WI38 (cell line): ENCODE measurements at regions not wholly inside any gene's neighbourhood (a gene's known extent, or its start where the extent isn't known, plus 50 kb on each side); places are given as distances from the start of the nearest gene placed in this dataset.
A peak's percentile ranks its signal among the peaks of the same experiment; 100 is the strongest.
"Not testable (repeated sequence)": the region's sequence is repeated elsewhere in the genome, so short reads cannot be mapped to it uniquely, and the experiment has no call there.

ENCODE experiments used
- H3K4me3 ChIP-seq: 2 replicates; pipeline ENCODE4 v1.5.1; 2011; ENCODE audit warnings: low read depth, mild to moderate bottlenecking, control low read depth, low read length
- TF ChIP-seq, protein P1 (sequence below): IDR thresholded peaks from 2 replicates; pipeline ENCODE4 v1.5.1; 2012; ENCODE audit warnings: low read depth, mild to moderate bottlenecking, control low read depth, low read length

GRCh38 chr11:71089571-71089970 lies 162.8 kb downstream of the SHANK2 start:
- TF ChIP-seq, protein P1, sequence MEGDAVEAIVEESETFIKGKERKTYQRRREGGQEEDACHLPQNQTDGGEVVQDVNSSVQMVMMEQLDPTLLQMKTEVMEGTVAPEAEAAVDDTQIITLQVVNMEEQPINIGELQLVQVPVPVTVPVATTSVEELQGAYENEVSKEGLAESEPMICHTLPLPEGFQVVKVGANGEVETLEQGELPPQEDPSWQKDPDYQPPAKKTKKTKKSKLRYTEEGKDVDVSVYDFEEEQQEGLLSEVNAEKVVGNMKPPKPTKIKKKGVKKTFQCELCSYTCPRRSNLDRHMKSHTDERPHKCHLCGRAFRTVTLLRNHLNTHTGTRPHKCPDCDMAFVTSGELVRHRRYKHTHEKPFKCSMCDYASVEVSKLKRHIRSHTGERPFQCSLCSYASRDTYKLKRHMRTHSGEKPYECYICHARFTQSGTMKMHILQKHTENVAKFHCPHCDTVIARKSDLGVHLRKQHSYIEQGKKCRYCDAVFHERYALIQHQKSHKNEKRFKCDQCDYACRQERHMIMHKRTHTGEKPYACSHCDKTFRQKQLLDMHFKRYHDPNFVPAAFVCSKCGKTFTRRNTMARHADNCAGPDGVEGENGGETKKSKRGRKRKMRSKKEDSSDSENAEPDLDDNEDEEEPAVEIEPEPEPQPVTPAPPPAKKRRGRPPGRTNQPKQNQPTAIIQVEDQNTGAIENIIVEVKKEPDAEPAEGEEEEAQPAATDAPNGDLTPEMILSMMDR = no peak
- H3K4me3 ChIP-seq = no peak overlapping the region

- H3K4me3 ChIP-seq = not testable (repeated sequence)
These were observed 163.8 kb downstream of the SHANK2 start for GRCh38 chr11:71088314-71089215.

GRCh38 chr11:71086687-71087258 lies 165.6 kb downstream of the SHANK2 start:
- TF ChIP-seq, protein P1 = 0 out of 2 replicates have a peak, but pooled peaks have one; percentile 34
- no peak overlapping the region for H3K4me3 ChIP-seq

DNA sequence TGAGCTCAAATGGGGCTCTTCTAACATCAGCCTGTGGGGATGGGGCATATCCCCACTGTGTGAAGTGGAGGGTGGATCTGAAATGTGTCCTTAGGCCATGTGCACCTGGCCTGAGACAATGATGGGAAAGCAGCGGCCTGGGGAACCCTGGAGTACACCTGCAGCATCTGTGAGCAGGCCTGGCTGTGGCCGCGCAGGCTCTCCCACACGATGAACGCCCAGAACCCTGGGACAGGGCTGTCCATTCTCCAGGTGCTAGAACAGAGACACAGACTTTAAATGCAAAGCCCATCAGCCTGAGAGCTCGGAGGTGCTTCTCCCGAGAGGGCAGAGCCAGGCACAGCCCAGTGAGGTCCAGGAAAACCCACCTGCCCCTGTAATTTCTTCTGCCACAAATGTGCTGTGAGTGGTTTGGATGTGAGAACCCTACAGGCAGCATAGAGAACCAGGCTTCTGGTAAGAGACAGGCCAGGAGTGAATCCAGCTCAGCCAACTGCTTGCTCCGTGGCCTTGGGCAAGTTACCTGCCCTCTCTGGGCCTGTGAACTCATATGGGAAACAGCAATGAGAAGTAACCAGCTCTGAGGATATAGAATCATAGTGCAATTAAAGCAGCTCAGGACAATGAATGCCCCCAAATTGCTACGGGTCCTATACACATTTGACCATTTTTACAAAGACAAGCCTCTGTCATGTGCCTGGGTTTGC lies 167.9 kb downstream of the SHANK2 start:
- H3K4me3 ChIP-seq = no peak overlapping the region
- TF ChIP-seq, protein P1 = no peak

DNA sequence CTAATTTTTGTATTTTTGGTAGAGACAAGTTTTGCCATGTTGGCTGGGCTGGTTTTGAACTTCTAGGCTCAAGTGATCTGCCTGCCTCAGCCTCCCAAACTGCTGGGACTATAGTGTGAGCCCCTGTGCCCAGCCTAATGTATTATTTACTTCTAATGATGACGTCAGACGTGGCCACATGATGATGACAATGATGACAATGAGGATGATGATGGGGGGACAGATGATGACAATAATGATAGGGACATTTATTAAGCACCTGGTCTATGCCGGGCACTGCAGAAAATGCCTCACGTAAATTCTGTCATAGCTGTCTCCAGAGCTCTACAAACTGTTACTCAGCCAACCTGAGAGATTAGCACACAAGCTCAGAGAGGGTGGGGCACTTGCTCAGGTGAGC lies 169.3 kb downstream of the SHANK2 start:
- no peak overlapping the region for H3K4me3 ChIP-seq
- TF ChIP-seq, protein P1 = no peak

DNA sequence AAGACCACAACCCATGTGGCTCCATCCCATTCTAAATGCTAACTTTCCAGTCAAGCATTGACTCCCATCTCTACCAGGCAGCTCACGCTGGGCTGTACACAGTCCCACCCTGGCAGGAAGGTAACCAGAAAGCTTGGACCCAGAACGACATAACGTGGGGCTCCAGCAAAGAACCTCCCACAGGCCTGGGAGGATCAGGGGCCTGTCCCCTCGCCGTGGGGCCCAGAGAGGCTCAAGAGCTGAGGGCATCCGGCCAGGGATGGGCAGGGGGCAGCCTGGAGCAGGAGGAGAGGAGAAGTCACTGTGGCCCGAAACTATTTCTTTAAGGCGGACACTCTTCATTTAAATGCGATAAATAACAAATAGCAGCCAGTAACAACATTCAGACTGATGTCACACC lies 169.9 kb downstream of the SHANK2 start:
- no peak overlapping the region for H3K4me3 ChIP-seq
- TF ChIP-seq, protein P1 = no peak

GRCh38 chr11:71081704-71082230 lies 170.6 kb downstream of the SHANK2 start:
- H3K4me3 ChIP-seq = no peak overlapping the region
- TF ChIP-seq, protein P1 = no peak
